ENCODE measurements at regions not wholly inside any gene's neighbourhood (a gene's known extent, or its start where the extent isn't known, plus 50 kb on each side); places are given as distances from the start of the nearest gene placed in this dataset.

DNA sequence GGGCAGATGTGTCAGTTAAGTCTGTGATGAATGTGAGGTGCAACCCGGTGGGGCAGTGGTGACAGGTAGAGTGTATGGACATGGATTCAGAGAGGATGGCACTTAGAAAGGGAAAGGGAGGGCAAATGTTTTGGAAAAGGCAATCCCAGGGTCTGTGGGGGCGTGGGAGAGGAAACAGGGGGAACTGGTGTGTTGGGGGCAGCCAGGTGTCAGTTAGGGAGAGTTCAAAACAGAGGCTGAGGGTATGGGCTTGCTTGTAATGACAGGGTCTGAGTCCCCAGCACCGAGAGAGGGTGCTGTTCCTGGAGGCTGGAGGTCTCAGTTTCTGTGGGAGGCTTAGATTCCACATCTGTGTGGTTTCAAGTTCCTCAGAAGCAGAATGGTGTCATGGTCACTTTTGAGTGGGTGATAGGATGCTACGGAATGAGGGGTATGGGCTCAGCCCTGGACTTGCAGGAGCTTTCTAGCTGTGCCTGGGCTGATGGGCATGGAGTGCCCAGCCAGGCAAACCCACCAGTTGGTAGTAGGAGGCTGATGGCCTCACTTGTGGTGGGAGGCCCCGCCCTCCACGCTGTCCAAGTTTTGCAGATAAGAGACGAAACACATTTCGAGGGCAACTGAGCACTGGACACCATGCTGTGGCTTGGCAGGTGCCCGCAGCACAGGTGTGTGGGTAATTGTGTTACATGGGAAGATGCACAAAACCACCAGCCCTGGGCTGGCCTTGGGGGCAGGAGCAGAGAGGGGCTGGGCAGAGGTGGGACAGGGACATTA lies 209.4 kb downstream of the RPLP1 start:
- H3K9me3 ChIP-seq (ENCODE audit: insufficient read depth, low read depth, low read length) = no peaks in the 10 kb centered on the region
- no peak overlapping the region for H3K4me3 ChIP-seq (ENCODE audit: low read length)
- 83% methylated on average over 9 of the region's 9 CpGs for WGBS
- H3K36me3 ChIP-seq (ENCODE audit: insufficient read depth, low read length) = no peaks in the 10 kb centered on the region
- no peaks in the 10 kb centered on the region for H3K27me3 ChIP-seq (ENCODE audit: insufficient read depth, low read length)
- no peaks in the 10 kb centered on the region for H3K4me1 ChIP-seq (ENCODE audit: insufficient read depth, low read length)
- H3K27ac ChIP-seq (ENCODE audit: low read depth, low read length) = no peak overlapping the region
- no peak overlapping the region for H3K9ac ChIP-seq (ENCODE audit: low read depth, low read length)

DNA sequence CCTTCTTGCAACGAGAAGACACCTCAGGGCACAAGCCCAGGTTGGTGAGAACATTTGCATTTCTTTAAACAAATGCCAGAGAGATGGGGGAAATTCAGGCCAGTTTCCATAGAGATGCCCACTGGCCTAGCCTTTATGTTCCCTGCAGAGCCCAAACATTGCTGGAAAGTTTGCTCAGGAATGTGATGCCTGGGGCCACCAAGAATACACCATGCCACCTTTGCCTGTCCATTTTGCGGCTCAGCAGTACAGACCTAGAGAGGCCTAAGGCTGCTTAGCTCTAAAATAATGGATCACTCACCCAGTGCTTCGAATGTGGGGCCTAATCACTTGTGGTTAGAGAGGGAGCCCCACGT lies 210.0 kb downstream of the RPLP1 start:
- Histone ChIP-seq H3K4me1 (ENCODE audit: insufficient read depth, low read length) (no peaks in the 10 kb centered on the region), H3K9ac (ENCODE audit: low read depth, low read length) (no peak overlapping the region), H3K27ac (ENCODE audit: low read depth, low read length) (no peak overlapping the region), H3K9me3 (ENCODE audit: insufficient read depth, low read depth, low read length) (no peaks in the 10 kb centered on the region), H3K27me3 (ENCODE audit: insufficient read depth, low read length) (no peaks in the 10 kb centered on the region), H3K4me3 (ENCODE audit: low read length) (no peak overlapping the region), H3K36me3 (ENCODE audit: insufficient read depth, low read length) (no peaks in the 10 kb centered on the region)
- WGBS = 81% methylated on average over 4 of the region's 4 CpGs

DNA sequence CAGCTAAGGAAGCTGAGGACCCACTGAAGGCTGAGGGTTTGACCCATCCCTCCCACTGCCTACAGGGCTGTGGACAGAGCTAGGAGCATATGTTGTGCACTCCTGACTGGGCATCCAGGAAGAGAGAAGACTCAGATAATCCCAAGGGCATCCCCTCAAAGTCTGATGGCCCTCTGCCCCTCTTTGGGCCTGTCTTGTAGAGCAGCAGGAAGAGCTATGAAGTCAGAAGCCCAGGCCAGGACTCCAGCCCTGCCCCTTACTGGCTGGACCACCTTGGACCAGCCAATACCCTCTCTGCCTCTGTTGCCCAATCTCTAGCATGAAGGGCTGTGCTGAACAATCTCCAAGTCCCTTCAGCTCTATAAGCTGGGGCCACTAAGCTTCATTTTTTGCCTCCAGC lies 210.8 kb downstream of the RPLP1 start:
- Histone ChIP-seq H3K27me3 (ENCODE audit: insufficient read depth, low read length) (no peaks in the 10 kb centered on the region), H3K27ac (ENCODE audit: low read depth, low read length) (no peak overlapping the region), H3K36me3 (ENCODE audit: insufficient read depth, low read length) (no peaks in the 10 kb centered on the region), H3K9ac (ENCODE audit: low read depth, low read length) (no peak overlapping the region), H3K4me1 (ENCODE audit: insufficient read depth, low read length) (no peaks in the 10 kb centered on the region), H3K9me3 (ENCODE audit: insufficient read depth, low read depth, low read length) (no peaks in the 10 kb centered on the region), H3K4me3 (ENCODE audit: low read length) (no peak overlapping the region)

DNA sequence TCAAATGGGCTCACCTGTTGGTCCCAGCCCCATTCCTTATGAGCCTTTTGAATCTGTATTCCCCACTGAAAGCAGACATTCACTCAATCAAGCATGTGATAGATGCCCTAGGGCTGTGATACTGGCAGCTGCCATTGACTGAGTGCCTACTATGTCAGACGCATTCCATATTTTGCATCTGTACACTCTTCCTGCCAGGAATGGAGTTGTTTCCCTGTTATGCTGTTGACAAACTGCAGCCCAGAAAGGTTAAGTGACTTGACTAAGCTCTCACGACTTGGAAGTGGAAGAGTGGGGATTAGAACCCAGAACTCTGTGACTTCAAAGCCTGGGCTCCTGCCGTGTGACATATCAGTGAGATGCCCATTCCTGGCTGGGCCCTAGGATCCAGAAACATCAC lies 211.4 kb downstream of the RPLP1 start:
- H3K36me3 ChIP-seq (ENCODE audit: insufficient read depth, low read length) = no peaks in the 10 kb centered on the region
- H3K27ac ChIP-seq (ENCODE audit: low read depth, low read length) = no peak overlapping the region
- WGBS = 96% methylated on average over 3 of the region's 3 CpGs
- no peaks in the 10 kb centered on the region for H3K9me3 ChIP-seq (ENCODE audit: insufficient read depth, low read depth, low read length)
- no peaks in the 10 kb centered on the region for H3K4me1 ChIP-seq (ENCODE audit: insufficient read depth, low read length)
- no peak overlapping the region for H3K9ac ChIP-seq (ENCODE audit: low read depth, low read length)
- no peak overlapping the region for H3K4me3 ChIP-seq (ENCODE audit: low read length)
- H3K27me3 ChIP-seq (ENCODE audit: insufficient read depth, low read length) = no peaks in the 10 kb centered on the region

DNA sequence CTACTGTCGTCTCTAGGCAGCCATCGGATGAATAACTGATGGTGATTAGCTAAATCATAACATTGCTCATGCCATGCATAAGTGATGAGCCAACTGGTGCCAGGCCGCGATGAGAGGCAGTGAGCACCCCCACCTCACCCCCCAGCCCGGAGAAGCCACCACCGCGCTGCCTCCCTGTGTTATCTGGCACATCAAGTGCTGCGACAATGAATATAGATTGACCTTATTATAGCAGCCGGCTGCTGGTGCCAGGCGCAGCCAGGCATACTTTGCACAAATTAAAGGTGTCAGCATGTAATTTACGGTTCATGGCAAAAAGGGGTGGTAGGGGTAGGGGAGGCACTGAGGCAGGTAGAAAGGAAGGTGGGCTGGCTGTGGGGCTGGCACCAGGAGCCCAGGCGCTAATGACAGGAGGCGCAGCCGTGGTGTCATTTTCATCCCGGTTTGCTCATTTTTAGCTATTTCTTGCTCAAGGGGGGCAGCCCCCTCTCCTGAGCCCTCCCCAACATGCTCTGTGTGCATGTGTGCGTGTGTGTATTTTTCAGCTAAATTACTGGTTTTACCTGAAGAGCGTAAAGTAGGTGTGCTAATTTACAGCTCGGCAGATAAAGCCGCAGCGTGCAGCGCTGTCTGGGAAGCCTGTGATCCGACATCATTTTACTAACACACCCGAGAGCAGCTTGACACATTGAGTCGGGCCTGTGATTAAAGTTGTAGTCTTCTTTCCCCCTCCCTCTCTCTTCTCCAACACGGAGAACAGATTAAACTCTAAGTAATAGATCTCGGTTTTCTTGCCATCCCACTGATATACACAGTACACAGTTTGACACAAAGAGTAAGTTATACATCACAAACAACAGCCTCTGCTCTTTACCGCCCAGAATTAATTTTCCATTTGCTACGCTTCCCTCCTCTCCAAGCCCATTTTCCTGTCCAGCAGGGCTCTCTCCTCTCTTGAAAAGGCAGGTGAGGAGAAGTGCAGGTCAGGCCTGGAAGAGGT lies 212.3 kb downstream of the RPLP1 start:
- Histone ChIP-seq H3K9ac (ENCODE audit: low read depth, low read length) (no peak overlapping the region), H3K27ac (ENCODE audit: low read depth, low read length) (no peak overlapping the region), H3K36me3 (ENCODE audit: insufficient read depth, low read length) (no peaks in the 10 kb centered on the region), H3K4me1 (ENCODE audit: insufficient read depth, low read length) (no peaks in the 10 kb centered on the region), H3K4me3 (ENCODE audit: low read length) (no peak overlapping the region), H3K27me3 (ENCODE audit: insufficient read depth, low read length) (no peaks in the 10 kb centered on the region), H3K9me3 (ENCODE audit: insufficient read depth, low read depth, low read length) (no peaks in the 10 kb centered on the region)
- 91% methylated on average over 28 of the region's 28 CpGs for WGBS

DNA sequence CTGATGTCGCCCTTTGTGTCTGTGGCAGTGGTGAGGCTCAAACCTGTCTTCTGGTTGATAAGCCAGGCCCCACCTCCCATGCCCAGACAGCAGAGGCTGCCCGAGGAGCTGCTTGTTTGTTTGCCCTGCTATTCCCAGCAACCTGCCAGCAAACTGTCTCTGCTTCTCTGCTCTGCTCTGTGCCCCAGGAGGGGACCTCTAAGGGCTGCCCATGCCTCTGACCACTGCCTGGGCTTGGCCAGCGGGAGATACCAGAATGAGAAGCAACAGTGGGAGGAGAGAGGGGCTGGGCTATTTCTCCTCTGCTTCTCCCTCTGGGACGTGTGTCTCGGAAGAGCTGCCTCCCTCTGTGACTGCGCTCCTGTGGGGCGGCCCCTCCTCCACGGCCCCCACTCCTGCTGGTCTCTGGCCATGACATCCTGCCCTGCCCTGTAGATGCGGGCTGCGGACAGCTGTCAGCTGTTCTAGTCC lies 213.1 kb downstream of the RPLP1 start:
- 65% methylated on average over 10 of the region's 10 CpGs for WGBS
- Histone ChIP-seq H3K4me1 (ENCODE audit: insufficient read depth, low read length) (no peaks in the 10 kb centered on the region), H3K9me3 (ENCODE audit: insufficient read depth, low read depth, low read length) (no peaks in the 10 kb centered on the region), H3K9ac (ENCODE audit: low read depth, low read length) (no peak overlapping the region), H3K36me3 (ENCODE audit: insufficient read depth, low read length) (no peaks in the 10 kb centered on the region), H3K27ac (ENCODE audit: low read depth, low read length) (no peak overlapping the region), H3K4me3 (ENCODE audit: low read length) (no peak overlapping the region), H3K27me3 (ENCODE audit: insufficient read depth, low read length) (no peaks in the 10 kb centered on the region)

DNA sequence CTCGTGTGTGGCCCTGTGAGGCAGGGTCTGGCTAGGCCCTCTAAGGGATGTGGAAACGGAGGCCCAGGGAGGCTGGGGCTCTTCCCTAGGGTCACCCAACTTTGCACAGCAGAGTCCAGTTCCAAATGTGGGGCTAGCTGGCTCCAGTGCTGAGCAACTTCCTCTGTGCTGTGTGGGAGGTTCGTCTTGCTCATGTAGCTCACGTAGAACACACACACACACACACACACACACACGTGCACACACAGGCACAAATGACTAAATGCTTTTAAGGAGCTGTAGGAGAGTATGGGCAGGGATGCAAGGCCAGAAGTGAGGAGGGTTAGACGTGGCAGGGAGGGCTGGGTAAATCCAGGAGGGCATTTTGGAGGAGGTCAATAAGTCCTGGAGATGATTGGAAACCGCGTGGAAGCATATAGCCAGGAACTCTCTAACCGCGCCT lies 213.8 kb downstream of the RPLP1 start:
- no peaks in the 10 kb centered on the region for H3K36me3 ChIP-seq (ENCODE audit: insufficient read depth, low read length)
- H3K9ac ChIP-seq (ENCODE audit: low read depth, low read length) = no peak overlapping the region
- H3K27ac ChIP-seq (ENCODE audit: low read depth, low read length) = no peak overlapping the region
- no peaks in the 10 kb centered on the region for H3K9me3 ChIP-seq (ENCODE audit: insufficient read depth, low read depth, low read length)
- H3K4me1 ChIP-seq (ENCODE audit: insufficient read depth, low read length) = no peaks in the 10 kb centered on the region
- H3K4me3 ChIP-seq (ENCODE audit: low read length) = no peak overlapping the region
- 95% methylated on average over 7 of the region's 10 CpGs for WGBS
- H3K27me3 ChIP-seq (ENCODE audit: insufficient read depth, low read length) = no peaks in the 10 kb centered on the region

DNA sequence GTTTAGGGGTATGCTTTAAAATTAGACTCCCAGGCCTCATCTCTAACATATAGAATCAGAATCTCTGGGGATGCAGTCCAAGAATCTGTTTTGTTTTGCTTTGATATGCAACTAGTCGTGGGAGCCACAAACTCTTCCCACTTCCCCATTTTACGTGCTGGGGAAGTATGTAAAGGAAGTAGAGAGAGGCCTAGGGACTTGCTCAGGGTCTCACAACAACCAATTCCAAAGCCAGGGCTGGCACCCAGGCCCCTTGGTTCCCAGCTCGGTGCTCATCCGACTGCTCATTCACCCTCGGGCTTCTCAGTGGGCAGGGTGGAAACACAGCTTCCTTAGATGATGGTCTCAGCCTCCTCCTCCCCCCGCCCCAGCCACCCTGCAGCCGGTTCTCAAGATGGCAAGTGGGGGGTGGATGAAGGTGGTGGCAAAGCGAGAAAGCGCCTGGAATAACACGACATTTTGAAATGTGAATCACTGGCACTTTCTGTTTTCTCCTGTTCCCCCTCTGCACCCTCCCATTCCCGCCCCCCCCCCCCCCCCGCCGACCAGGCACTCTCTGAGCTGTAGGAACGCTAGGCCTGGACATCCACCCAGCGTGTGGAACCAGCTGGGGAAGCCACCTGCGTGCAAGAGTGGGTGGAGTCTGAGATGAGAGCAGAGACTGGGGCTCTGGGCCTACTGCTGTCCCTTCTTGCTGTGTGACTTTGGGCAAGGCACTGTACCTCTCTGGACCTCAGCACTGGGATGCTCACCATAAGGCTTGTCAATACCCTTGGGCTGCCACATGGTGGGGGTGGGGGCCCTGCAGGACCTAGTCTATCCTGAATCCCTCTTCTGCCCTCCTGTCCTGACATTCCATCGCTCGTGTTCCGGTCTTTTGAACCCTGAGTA lies 214.5 kb downstream of the RPLP1 start:
- Histone ChIP-seq H3K36me3 (ENCODE audit: insufficient read depth, low read length) (no peaks in the 10 kb centered on the region), H3K27me3 (ENCODE audit: insufficient read depth, low read length) (no peaks in the 10 kb centered on the region), H3K9ac (ENCODE audit: low read depth, low read length) (no peak overlapping the region), H3K4me3 (ENCODE audit: low read length) (no peak overlapping the region), H3K4me1 (ENCODE audit: insufficient read depth, low read length) (no peaks in the 10 kb centered on the region), H3K27ac (ENCODE audit: low read depth, low read length) (no peak overlapping the region), H3K9me3 (ENCODE audit: insufficient read depth, low read depth, low read length) (no peaks in the 10 kb centered on the region)
- 82% methylated on average over 10 of the region's 19 CpGs for WGBS

DNA sequence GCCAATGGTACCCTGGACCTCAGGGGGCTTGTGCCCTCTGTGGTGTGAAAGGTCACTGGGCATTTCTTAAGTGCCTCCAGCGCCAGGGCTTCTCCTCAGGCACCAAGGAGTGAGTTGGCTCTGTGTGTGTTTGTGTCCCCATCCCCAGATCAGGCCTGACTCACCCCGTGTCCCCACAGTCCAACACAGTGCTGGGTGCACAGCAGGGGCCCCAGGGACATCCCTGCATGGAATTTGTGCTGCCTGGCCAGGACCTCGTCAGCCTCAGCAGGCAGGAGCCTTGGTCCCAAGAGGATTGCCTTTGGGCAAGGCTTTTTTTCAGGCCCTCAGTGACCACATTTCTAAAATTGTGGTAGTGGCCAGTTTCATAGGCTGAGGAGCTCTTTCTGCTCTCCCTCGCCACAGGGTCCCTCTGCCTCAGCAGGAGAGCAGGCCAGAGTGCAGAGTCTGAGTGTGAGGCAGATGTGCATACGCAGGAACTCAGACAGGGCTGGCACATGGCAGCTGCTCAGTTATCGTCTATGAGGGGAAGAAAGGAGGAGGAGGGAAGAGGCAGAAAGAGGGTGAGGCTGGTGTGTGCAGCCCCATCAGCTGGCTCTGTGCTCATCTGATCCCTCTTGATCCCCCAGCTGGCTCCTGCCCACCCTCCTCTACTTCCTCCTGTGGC lies 215.6 kb downstream of the RPLP1 start:
- Histone ChIP-seq H3K27ac (ENCODE audit: low read depth, low read length) (no peak overlapping the region), H3K9me3 (ENCODE audit: insufficient read depth, low read depth, low read length) (no peaks in the 10 kb centered on the region), H3K4me1 (ENCODE audit: insufficient read depth, low read length) (no peaks in the 10 kb centered on the region), H3K4me3 (ENCODE audit: low read length) (no peak overlapping the region), H3K9ac (ENCODE audit: low read depth, low read length) (no peak overlapping the region), H3K27me3 (ENCODE audit: insufficient read depth, low read length) (no peaks in the 10 kb centered on the region), H3K36me3 (ENCODE audit: insufficient read depth, low read length) (no peaks in the 10 kb centered on the region)
- WGBS = 82% methylated on average over 6 of the region's 6 CpGs

DNA sequence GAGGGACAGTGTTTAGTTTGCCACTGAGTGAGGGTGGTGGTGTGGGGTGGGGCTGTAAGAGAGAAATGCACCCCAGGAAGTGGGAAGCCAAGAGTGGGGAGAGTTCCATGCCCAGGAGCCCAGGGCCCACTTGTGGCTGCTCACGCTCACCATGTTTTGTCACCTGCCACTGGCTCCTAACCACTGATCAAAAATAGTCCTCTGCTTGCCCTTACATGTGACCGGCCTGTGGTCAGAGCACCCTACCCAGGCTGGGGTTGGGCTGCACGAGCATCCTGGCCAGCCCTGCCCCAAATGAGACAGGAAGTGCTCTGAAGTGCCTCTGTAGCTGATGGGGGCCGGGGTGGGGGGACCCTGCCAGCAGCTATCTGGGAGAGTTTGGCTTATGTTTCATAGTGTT lies 216.3 kb downstream of the RPLP1 start:
- H3K27me3 ChIP-seq (ENCODE audit: insufficient read depth, low read length) = no peaks in the 10 kb centered on the region
- no peaks in the 10 kb centered on the region for H3K9me3 ChIP-seq (ENCODE audit: insufficient read depth, low read depth, low read length)
- no peak overlapping the region for H3K27ac ChIP-seq (ENCODE audit: low read depth, low read length)
- H3K4me1 ChIP-seq (ENCODE audit: insufficient read depth, low read length) = no peaks in the 10 kb centered on the region
- no peaks in the 10 kb centered on the region for H3K36me3 ChIP-seq (ENCODE audit: insufficient read depth, low read length)
- 87% methylated on average over 4 of the region's 4 CpGs for WGBS
- H3K9ac ChIP-seq (ENCODE audit: low read depth, low read length) = no peak overlapping the region
- H3K4me3 ChIP-seq (ENCODE audit: low read length) = no peak overlapping the region
